ENCODE measurements at regions not wholly inside any gene's neighbourhood (a gene's known extent, or its start where the extent isn't known, plus 50 kb on each side); places are given as distances from the start of the nearest gene placed in this dataset.

GRCh38 chr3:153783741-153784480 is 337.3 kb upstream of the ARHGEF26 start:
- TF ChIP-seq POLR2AphosphoS5 (IDR thresholded peaks at IDR 0.05; ENCODE audit: borderline replicate concordance, low read depth, low read length), result no peak
- no peak for TF ChIP-seq EZH2 (IDR thresholded peaks at IDR 0.05)

Data from SK-N-MC (cell line).